Smooth muscle cell (in vitro differentiated cells): ENCODE measurements at regions not wholly inside any gene's neighbourhood (a gene's known extent, or its start where the extent isn't known, plus 50 kb on each side); places are given as distances from the start of the nearest gene placed in this dataset.

ENCODE experiments used
- DNase-seq: peaks from one replicate; lab custom pipeline; 2025; ENCODE audit not compliant: unreplicated experiment; lab: John Stamatoyannopoulos, UW
- H2AFZ ChIP-seq: fragments of 200-600 bp; sonication (generic); 2 replicates; pipeline ENCODE4 v1.6.0; 2016; ENCODE audit warnings: antibody characterized with exemption, low read depth, mild to moderate bottlenecking
- H3F3A ChIP-seq: fragments of 200-600 bp; sonication (generic); 2 replicates; pipeline ENCODE4 v1.6.0; 2017; ENCODE audit warnings: antibody characterized with exemption, low read depth
- H3K27ac ChIP-seq: fragments of 200-600 bp; sonication (generic); 2 replicates; pipeline ENCODE4 v1.5.1; 2016; ENCODE audit warnings: low read depth, mild to moderate bottlenecking
- H3K27me3 ChIP-seq: fragments of 200-600 bp; sonication (generic); 2 replicates; pipeline ENCODE4 v1.6.1; 2016; ENCODE audit warnings: low read depth, mild to moderate bottlenecking
- H3K36me3 ChIP-seq: fragments of 200-600 bp; sonication (generic); 2 replicates; pipeline ENCODE4 v1.5.1; 2016; ENCODE audit warnings: low read depth
- H3K4me1 ChIP-seq: fragments of 200-600 bp; sonication (generic); 2 replicates; pipeline ENCODE4 v1.5.1; 2016; ENCODE audit warnings: low read depth
- H3K4me2 ChIP-seq: fragments of 200-600 bp; sonication (generic); 2 replicates; pipeline ENCODE4 v1.6.0; 2016; ENCODE audit warnings: mild to moderate bottlenecking
- H3K4me3 ChIP-seq: fragments of 200-600 bp; sonication (generic); 2 replicates; pipeline ENCODE4 v1.5.1; 2016; ENCODE audit warnings: mild to moderate bottlenecking
- H3K79me2 ChIP-seq: fragments of 200-600 bp; sonication (generic); 2 replicates; pipeline ENCODE4 v1.6.0; 2016; ENCODE audit warnings: low read depth, mild to moderate bottlenecking
- H3K9ac ChIP-seq: fragments of 200-600 bp; sonication (generic); 2 replicates; pipeline ENCODE4 v1.6.0; 2016; ENCODE audit warnings: low read depth
- H3K9me3 ChIP-seq: fragments of 200-600 bp; sonication (generic); replicated peaks from 2 replicates; pipeline ENCODE4 v1.5.1; 2016; ENCODE audit warnings: low read depth
- H4K20me1 ChIP-seq: fragments of 200-600 bp; sonication (generic); 2 replicates; pipeline ENCODE4 v1.6.0; 2016; ENCODE audit warnings: low read depth
- CTCF ChIP-seq: fragments of 200-600 bp; sonication (generic); IDR thresholded peaks from 2 replicates; pipeline ENCODE4 v1.5.1; 2017; ENCODE audit warnings: borderline replicate concordance, mild to moderate bottlenecking, antibody characterized with exemption; ENCODE audit not compliant: insufficient read depth, poor library complexity, severe bottlenecking
- WGBS: methylation state at CpG from one replicate; pipeline ENCODE4 v1.1.7; 2016; ENCODE audit warnings: low lambda C conversion rate; 5-methylcytosine and 5-hydroxymethylcytosine counted together

- Histone ChIP-seq H3F3A (no peaks in the 10 kb centered on the region), H3K4me2 (no peak overlapping the region), H3K9ac (no peak overlapping the region), H3K27me3 (peaks cover 2% of the 10 kb centered on the region), H2AFZ (no peak overlapping the region), H3K4me3 (no peak overlapping the region), H3K27ac (no peak overlapping the region), H3K4me1 (no peaks in the 10 kb centered on the region), H3K36me3 (no peaks in the 10 kb centered on the region), H4K20me1 (no peaks in the 10 kb centered on the region), H3K9me3 (no peaks in the 10 kb centered on the region), H3K79me2 (no peaks in the 10 kb centered on the region)
- DNase-seq: no peak
- no peak for TF ChIP-seq CTCF
- WGBS: 88% methylated on average over 20 of the region's 20 CpGs
Observed at GRCh38 chr17:77854759-77855745, 103.5 kb upstream of the TNRC6C start.

GRCh38 chr17:77856551-77857305 lies 101.8 kb upstream of the TNRC6C start:
- H3K4me2 ChIP-seq: no peak overlapping the region
- H2AFZ ChIP-seq: no peak overlapping the region
- no peak overlapping the region for H3K9ac ChIP-seq
- H3K27ac ChIP-seq: no peak overlapping the region
- no peak for TF ChIP-seq CTCF
- no peaks in the 10 kb centered on the region for H4K20me1 ChIP-seq
- DNase-seq: no peak
- no peaks in the 10 kb centered on the region for H3K9me3 ChIP-seq
- 91% methylated on average over 20 of the region's 20 CpGs for WGBS
- no peaks in the 10 kb centered on the region for H3K79me2 ChIP-seq
- H3K4me1 ChIP-seq: no peaks in the 10 kb centered on the region
- peaks cover 7% of the 10 kb centered on the region for H3K27me3 ChIP-seq
- H3F3A ChIP-seq: no peaks in the 10 kb centered on the region
- no peaks in the 10 kb centered on the region for H3K36me3 ChIP-seq
- H3K4me3 ChIP-seq: no peak overlapping the region

- H2AFZ ChIP-seq: no peak overlapping the region
- no peak overlapping the region for H3K9ac ChIP-seq
- TF ChIP-seq CTCF: no peak
- peaks cover 7% of the 10 kb centered on the region for H3K27me3 ChIP-seq
- H3K79me2 ChIP-seq: no peaks in the 10 kb centered on the region
- no peaks in the 10 kb centered on the region for H4K20me1 ChIP-seq
- 72% methylated on average over 3 of the region's 3 CpGs for WGBS
- no peaks in the 10 kb centered on the region for H3K9me3 ChIP-seq
- DNase-seq: no peak
- H3K27ac ChIP-seq: no peak overlapping the region
- no peaks in the 10 kb centered on the region for H3K36me3 ChIP-seq
- H3K4me2 ChIP-seq: no peak overlapping the region
- no peaks in the 10 kb centered on the region for H3F3A ChIP-seq
- no peaks in the 10 kb centered on the region for H3K4me1 ChIP-seq
- no peak overlapping the region for H3K4me3 ChIP-seq
Observed at GRCh38 chr17:77857306-77857555, 101.3 kb upstream of the TNRC6C start.
